HG02884 (cell line): ENCODE measurements at regions not wholly inside any gene's neighbourhood (a gene's known extent, or its start where the extent isn't known, plus 50 kb on each side); places are given as distances from the start of the nearest gene placed in this dataset.
A peak's percentile ranks its signal among the peaks of the same experiment; 100 is the strongest.

Experiments used
- ATAC-seq: cut with Tn5 transposase; IDR thresholded peaks from one replicate; pipeline ENCODE4 v1.9.1; 2021; ENCODE audit warnings: mild to moderate bottlenecking, moderate library complexity; ENCODE audit not compliant: unreplicated experiment

DNA sequence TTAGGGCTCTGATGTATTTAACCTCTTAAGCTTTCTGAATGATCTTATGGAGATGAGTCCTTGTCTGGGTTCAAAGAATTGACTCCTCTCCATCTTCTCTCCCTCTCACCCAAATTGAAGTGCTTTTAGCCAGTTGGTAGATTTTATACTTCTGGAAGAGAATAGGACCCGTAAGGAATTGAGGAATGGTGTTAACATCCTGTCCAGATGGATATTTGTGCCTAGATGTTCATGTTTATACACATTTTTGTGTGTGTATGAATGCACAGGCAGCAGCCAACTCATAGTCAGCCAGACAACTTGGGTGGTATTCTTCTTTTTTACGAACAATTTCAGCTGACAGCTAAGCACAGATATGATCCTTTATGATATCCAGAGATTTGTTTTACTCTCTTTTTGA is 449.6 kb upstream of the RGS6 start:
- no peak for ATAC-seq

DNA sequence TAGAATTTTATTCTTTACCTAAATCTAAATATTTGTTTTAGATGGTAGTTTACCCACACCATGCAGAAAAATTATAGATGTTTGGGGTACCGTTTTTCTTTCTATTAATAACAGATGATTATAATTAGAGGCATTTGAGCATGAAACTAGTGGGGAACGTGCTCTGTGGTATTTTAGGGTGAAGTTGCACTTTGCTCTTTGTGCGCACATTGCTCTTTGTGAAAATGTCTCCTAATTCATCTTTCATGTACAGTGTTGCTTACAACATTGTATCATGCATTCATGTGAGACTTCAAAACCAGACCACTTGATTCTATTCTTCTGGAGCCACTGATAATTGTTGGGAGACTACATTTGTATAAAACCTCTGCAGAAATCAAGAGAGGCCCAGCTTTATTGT is 449.1 kb upstream of the RGS6 start:
- no peak for ATAC-seq

DNA sequence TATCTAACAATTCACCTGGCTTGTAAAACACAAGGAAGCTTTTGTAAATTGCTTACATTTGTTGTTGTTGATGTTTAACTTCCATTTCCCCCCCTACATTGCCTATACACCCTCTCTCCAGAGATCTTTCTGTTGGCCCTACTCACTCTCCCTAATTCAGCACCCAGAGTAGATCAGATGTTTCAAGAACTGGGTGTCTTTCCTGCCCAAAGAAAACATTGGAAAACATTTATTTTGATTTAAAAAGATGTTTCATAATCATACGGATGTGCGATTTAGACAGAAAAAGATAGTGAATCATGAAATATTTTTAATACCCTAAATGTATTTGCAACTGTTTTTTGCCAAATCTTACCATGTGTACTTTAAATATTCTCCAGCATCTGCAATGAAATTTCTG is 446.4 kb upstream of the RGS6 start:
- ATAC-seq = no peak

DNA sequence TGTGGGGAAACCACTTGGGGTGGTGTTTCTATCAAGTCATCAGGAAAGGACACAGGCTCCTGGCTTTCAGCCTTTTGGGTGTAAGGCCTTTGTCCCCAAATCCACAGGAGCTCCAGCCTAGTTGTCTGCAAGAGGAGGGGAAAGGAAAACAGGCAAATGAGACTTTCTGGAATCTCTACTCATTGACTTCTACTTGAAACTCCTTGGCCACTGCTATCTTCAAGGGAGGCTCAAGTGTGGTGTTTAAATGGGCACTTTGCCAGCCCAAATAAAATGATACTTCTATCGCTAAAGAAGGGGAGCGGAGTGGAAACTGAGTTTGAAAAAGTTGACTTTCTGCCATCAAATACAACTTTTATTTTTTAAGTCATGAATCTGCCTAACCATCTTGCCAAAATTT is 445.9 kb upstream of the RGS6 start:
- ATAC-seq = no peak

DNA sequence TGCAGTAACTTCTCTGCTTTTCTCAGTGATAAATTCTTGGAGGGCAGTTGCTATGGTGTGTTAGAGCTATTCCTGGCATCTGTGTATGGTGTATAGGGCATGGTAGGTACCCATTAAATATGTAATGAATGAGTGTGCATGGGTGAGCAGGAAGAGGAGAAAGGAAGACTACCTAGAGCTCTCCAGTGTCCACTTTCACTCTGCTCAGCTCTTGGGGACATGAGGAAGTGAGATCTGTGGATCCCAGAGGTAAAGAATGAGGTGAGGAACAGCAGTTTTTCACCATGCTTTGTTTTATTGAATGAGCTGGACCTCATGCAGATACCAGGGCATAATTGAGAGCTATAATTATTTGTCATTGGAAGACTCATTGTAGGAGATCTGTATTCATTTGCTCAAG is 444.8 kb upstream of the RGS6 start:
- ATAC-seq = no peak

DNA sequence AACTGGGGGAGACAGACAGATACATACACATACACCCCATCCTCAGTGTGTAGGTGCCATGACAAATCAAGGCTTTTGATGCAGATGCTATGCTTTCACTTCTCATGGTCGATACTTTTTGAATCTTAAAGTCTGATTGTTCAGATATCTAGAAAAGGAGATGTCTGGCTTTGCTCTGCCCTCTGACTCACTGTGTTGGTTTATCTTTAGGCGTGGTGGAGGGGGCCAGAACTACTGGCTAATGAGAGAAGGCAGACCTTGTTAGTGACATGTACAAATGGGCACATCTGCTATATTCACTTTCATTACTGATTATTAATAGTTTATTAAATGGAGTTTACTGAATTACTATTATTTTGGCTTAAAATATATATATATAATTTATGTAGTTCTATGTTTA is 444.3 kb upstream of the RGS6 start:
- ATAC-seq = no peak

DNA sequence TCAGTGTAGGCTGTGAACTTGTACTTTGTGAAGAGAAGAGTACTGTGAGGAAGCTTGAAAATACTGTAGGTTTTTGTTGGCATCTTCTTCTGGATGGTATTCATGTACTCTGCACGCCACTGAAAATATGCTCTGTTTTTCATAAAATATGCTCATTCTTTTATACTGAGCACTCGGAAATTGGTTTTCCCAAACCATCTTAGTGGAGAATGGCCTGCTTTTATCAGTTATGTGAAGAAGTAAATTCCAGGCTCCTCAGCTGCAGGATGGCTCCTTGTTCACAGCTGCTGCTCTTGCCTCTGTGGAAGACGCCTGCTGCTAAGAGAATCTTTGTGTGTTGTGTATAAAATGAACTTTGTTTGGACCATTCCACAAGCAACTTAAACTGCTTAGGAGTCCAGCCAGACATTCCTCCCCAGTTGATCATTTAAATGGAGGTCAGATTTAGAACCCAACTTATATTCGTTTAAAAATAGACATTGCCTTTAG is 443.5 kb upstream of the RGS6 start:
- ATAC-seq = no peak

DNA sequence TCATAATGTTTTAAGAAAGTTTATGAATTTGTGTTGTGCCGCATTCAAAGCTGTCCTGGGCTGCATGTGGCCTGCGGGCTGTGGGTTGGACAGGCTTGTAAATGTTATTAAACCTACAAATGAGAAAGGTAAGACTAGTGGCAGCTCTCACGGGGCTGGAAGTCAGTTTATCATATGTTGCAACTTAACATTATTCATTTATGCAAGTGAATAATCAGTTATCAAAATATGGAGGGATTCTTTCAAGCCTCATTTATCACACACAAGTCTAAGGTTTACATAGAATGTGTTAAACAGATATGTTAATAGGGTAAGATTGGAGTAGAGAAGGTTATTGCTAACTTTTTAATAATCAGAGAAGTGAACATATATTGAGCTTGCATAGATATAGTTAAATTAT is 442.5 kb upstream of the RGS6 start:
- no peak for ATAC-seq

DNA sequence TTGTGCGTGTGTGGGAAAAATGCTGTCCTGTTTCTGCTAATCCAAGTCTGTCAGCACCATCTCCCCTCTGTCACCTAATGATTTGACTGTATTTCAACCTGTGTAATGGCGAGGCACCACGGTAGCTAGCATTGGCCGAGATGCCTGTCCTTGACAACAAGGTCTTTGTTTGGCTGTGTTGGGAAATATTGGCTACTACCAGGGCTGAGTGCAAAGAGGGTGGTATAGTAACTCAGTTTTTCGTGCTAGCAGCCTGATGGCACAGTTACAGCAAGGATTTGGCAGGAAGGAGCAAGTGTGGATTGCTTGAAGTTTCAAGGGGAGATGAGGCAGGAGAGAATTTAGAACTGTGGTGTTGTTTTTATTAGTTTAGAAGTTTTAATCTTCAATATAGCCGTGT is 440.3 kb upstream of the RGS6 start:
- ATAC-seq = no peak

DNA sequence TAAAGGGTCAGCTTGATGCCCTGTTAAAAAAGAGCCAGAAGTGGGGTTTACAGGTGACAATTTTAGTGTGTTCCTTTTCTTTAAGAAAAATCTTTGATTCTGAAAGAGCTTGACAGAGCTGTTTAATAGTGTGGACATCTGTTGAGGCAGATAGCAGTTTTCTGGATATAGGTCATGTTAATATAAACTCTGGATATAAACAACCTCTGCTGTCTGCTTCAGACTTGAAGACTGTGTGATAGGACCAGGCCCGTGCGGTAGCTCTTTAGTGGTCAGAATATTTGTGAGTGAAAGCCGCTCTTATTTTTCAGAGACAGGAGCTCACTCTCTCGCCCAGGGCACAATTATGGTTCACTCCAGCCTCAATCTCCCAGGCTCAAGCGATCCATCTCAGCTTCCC is 439.9 kb upstream of the RGS6 start:
- no peak for ATAC-seq

DNA sequence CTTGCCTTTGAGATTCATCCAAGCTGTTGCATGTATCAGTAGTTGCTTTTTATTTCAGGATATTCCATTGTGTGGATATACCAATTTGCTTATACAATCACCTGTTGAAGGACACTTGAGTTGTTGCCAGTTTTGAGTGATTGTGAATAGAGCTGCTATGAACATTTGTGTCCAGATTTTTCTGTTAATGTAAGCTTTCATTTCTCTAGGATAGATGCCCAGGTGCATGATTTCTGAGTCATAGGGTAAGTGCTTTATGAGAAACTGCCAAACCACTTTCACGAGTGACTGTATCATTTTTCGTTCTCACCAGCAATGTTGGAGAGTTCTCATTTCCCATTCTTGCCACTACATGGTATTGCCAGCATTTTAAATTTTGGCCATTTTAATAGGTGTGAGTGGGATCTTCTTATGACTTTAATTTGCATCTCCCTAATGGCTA is 434.6 kb upstream of the RGS6 start:
- no peak for ATAC-seq

DNA sequence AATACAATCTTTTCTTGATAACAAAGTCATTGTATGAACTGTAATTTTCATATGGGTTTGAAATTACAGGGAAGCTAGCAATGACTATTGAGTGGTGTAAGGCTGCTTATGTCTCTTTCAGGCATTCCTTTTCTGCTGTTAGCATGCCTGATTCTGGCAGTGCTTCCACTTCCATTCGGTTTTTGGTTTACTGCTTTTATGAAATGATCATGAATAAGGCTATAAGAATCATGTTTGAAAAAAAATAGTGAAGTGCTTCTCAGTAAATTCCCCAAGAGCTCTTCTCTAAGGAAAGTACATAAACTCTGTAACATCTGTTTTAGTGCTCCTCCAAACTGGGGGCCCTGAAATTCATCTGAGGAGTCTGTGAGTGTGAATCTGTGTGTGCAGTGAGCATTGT is 434.0 kb upstream of the RGS6 start:
- no peak for ATAC-seq

DNA sequence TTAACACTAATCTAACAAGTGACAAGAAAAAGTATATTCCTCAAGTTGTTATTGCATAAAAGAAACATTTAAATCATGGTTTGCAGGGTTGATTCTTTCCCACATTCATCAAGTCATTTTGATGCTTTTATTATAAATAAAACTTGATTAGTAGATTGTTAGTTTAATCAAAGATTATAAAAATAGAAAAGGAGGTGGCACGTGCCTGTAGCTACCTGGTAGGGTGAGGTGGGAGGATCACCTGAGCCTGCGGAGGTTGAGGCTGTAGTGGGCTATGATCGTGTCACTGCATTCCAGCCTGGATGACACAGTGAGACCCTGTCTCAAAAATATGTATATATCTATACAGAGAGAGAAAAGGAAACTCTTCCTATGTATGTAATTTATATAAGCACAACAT is 433.2 kb upstream of the RGS6 start:
- ATAC-seq = no peak

DNA sequence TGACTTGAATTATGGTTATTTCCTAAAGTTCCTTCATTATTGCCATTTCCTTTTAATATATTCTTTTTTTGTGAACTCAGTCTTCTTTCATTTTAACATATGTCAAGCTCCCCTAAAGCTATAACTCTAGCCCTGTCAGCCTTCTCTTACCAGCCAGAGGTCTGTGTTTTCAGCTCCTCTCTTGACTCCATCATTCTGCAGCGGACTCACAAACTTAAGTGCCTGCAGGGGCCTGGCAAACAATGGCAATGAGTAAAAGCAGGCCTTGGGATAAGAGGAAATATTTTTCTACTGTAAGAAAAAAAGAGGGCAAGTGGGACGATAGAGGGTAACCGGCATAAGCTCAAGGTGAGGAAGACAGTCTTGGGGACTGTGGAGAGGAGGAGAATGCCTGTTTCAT is 424.5 kb upstream of the RGS6 start:
- ATAC-seq = no peak

DNA sequence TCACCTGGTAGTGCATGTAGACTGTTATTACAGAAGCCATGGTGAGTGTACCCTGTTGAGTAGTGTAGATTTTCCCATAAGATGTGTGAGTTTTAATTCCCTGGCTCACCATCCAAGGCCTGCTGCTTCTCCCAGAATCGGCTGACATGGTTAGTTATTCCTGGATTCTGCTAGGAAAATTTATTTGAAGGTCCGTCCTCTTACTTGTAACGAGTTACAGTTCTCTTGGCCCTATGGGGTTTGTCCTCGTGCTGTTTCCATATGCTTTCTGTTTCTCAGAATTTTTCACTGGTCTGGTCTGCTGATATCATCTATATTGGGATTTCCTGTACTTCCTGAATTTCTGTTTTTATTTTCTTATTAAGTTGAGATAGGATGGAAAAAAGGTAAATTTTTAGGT is 423.3 kb upstream of the RGS6 start:
- ATAC-seq = no peak

DNA sequence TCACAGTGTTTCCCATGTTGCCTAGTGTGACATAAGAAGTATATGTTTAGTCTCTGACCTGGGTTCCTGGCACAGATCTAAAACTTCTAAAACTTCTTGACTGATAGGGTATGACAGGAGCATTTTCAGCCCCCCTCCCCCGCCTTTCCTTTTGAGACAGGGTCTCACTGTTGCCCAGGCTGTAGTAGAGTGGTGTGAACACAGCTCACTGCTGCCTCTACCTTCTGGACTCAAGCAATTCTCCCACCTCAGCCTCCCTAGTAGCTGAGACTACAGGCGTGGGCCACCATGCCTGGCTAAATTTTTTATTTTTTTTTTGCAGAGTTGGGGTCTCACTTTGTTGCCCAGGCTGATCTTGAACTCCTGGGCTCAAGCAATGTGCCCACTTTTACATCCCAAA is 421.1 kb upstream of the RGS6 start:
- ATAC-seq = no peak

DNA sequence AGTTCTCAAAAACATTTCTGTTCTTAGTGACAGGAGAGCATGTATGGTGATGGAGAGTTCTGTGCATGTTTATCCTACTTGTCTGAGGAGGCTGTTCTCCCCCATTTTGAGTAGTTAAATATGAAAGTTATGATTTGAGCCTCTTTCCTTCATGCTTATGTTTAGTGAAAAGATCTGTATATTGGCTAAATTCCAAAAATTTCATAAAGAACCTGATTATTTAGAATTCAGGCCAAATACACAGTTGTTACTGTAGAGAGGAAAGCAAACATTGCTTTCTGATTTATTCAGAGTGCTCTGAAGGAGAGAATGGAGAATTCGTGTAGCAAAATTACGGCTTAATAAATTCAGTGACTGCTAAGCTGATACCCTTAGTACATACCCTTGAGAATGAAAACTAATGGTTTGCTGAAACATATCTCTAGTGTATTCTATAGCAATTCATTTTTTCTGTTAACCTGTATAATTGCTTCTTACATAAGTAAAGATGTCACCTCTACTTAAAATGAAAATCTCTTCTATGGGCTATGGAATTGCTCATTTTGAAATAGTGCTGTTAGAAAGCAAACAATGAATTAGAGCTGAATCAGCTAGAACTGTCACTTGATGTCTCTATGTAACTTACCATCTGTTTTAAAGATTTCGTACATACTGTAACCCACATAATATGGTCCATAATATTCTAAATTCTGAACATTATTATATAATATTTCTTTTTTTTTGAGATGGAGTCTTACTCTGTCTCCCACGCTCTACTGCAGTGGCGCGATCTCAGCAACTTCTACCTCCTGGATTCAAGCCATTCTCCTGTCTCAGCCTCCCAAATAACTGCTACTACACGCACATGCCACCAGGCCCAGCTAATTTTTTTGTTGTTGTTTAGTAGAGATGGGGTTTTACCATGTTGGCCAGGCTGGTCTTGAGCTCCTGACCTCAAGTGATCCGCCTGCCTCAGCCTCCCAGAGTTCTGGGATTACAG is 417.0 kb upstream of the RGS6 start:
- ATAC-seq = no peak

DNA sequence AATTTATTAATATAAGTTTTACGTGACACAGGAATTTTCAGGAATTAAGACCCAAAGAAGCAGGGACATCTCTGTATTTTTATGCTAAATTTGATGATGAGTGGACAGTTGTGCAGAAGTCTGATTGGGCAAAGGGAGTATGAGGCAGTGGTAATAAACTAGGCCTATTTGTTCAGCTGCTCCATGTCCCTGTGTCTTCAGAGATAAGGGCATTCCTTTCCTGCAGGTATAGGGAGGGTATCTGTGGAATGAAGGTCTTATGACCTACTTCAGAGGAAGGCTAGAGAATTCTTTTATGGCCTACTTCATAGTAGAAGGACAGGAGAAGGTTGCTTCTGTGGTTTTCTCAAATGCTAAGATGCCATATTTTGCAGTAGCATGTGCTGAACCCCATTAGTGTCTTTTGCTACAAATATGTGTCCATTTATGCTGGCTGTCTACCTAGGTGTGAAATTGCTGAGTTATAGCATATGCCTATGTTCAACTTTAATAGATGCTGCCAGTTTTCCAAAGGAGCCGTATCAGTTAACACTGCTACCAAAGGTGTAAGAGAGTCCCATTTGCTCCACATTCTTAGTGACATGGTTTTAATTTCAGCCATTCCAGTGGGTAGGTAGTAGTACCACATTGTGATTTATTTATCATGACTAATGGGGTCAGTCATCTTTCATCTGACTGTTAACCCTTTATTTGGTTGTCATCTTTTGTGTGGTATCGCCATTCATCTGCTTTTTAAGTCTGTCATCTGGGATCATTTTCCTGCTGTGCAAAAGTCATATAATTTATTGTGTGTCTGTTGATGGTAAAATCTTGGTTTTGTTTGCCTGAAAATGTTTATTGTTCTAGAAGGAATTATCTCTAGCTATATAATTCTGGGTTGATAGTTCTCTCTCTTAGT is 410.7 kb upstream of the RGS6 start:
- ATAC-seq = no peak

DNA sequence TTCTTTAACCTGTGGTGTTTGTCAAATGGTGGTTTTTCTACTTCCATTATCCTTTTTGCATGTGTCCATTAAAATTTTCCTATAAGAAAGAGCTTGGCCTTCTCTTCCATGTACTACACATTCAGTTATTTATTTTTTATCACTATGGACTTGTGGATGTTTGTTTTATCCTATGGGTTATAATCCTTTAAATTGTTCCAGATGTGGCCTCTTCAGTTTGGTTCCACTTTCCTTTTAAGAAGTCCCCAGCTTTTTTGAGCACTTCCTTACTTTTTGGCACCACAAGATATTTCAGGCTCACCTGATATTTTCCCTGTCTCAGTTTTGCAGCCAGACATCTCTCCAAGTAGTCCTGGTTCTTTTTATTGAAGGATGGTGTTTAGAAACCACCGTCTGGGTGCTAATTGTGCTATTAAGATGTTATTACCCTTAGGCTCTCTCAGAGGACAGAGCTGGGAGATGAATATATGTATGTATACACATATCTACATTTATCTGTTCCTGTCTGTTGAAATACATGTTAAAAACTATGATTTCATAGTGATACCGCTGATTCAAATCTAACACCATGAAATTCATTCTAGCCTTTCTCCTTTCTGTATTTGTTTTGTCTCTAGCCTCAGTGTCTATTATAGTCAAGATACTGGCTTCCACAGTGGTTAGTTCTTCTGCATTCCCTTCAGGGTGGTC is 408.5 kb upstream of the RGS6 start:
- peak; percentile 91 for ATAC-seq

DNA sequence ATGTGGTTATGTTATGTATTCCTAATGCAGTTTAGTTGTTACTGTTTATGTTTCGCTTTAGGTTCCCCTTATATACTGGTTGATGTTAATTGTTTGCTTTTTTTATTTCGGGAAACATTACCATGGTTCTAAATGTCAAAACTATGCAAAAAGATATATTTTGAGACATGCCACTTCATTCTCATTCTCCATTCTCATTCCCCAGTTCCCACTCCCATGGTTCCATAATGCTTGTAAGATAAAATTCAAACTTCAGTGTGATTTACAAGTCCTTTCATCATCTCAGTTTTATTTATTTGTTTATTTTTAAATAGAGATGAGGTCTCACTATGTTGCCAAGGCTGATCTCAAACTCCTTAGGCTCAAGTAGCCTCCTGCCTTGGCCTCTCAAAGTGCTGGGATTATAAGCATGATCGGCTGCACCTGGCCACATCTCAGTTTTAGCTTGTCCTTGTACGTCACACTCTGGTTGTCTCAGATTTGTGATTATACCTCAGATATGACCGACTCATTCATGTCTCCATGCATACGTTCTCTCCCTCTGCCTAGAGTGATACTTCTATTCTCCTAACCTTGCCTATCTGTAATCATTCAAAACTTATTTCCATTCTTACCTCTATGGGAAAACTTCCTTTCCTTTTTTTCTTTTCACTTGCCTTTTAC is 407.8 kb upstream of the RGS6 start:
- no peak for ATAC-seq
